ENCODE measurements at regions not wholly inside any gene's neighbourhood (a gene's known extent, or its start where the extent isn't known, plus 50 kb on each side); places are given as distances from the start of the nearest gene placed in this dataset.

DNA sequence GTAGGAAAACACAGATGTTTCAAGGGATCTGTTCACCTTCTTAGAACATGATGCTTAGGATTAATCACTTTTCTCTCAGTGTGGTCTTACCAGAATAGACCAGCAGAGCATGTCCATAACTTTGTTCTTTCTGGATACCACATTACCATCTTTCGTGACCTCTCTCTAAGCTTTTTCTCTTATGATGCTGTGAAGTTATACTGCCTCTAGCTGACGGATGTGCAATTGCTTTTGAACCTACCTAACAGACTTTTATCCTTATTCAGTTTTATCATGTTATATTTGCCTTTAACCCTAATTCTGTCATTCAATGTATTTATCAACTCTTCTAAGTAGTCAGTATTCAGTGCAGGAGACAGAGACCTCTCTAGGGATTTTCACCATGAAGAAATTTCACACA lies 246.7 kb downstream of the DACT1 start:
- no peaks in the 10 kb centered on the region for H4K20me1 ChIP-seq (ENCODE audit: control insufficient read depth, insufficient read depth)
- H2AFZ ChIP-seq (ENCODE audit: control insufficient read depth, low read depth, low read length) = no peak overlapping the region
- 47% methylated on average over 2 of the region's 2 CpGs for WGBS (ENCODE audit: insufficient coverage, insufficient replicate concordance, low lambda C conversion rate, missing lambda C conversion rate)
- no peaks in the 10 kb centered on the region; the same call in 2 of the 3 replicates for H3K9me3 ChIP-seq (replicated peaks; ENCODE audit: control insufficient read depth, insufficient read depth, low read length)
- RAD21 ChIA-PET (ENCODE audit: unreplicated experiment) = no interaction called here
- no peak for FAIRE-seq
- H3K4me2 ChIP-seq (ENCODE audit: control insufficient read depth, insufficient read depth) = no peak overlapping the region
- H3K27me3 ChIP-seq (replicated peaks in 1 of 2; ENCODE audit: control insufficient read depth in 2 of 2, insufficient read depth in 2 of 2, low read length in 1 of 2) = no peaks in the 10 kb centered on the region
- no peak for ATAC-seq
- no peaks in the 10 kb centered on the region for H3K4me1 ChIP-seq (ENCODE audit: control insufficient read depth, insufficient read depth, low read length)
- SMC1A ChIA-PET (ENCODE audit: uncharacterized antibody, unreplicated experiment) = no interaction called here
- CTCF ChIA-PET = interaction anchor here (0.7 to 1.1 kb wide), 3 partner anchors 8 to 26 kb away, joined by 3 to 4 read pairs (median 4); no protein-coding TSS in a partner anchor
- in situ Hi-C loops (cut with MboI) = no loop called here
- H3K4me3 ChIP-seq = no peak overlapping the region
- H3K36me3 ChIP-seq (ENCODE audit: control insufficient read depth in 2 of 2, insufficient read depth in 2 of 2, low read length in 1 of 2) = no peaks in the 10 kb centered on the region
- H3K27ac ChIP-seq (ENCODE audit: control insufficient read depth, insufficient read depth) = no peak overlapping the region
- no TSS peak for BruUV-seq (replicated peaks)
- H3K79me2 ChIP-seq (ENCODE audit: control insufficient read depth, insufficient read depth, low read length) = no peaks in the 10 kb centered on the region
- TF ChIP-seq TCF3 (IDR thresholded peaks at IDR 0.05; ENCODE audit: borderline replicate concordance, insufficient read depth, low read depth, low read length) (no peak), FOXK2 (IDR thresholded peaks at IDR 0.05) (no peak), SMARCA5 (IDR thresholded peaks at IDR 0.05) (no peak), ATF7 (IDR thresholded peaks at IDR 0.05; ENCODE audit: low read depth) (no peak), SIN3A (IDR thresholded peaks at IDR 0.05; ENCODE audit: low read depth, low read length) (no peak), MTA2 (IDR thresholded peaks at IDR 0.05; ENCODE audit: low read depth) (no peak), KAT2A (conservative IDR thresholded peaks at IDR 0.05; ENCODE audit: control insufficient read depth, low read depth, low read length) (no peak), NFYB (IDR thresholded peaks at IDR 0.05; ENCODE audit: insufficient read depth, low read depth, low read length) (no peak), RAD21 (IDR thresholded peaks at IDR 0.05; ENCODE audit: insufficient read depth, low read depth, low read length) (peak; percentile 36; the same call in 1 of the 2 replicates), TARDBP (IDR thresholded peaks at IDR 0.05; ENCODE audit: borderline replicate concordance) (no peak), POU2F2 (IDR thresholded peaks at IDR 0.05; ENCODE audit: borderline replicate concordance, low read depth, low read length) (no peak), MEF2B (IDR thresholded peaks at IDR 0.05; ENCODE audit: partially characterized antibody, poor library complexity, severe bottlenecking) (no peak), NFXL1 (IDR thresholded peaks at IDR 0.05; ENCODE audit: borderline replicate concordance) (no peak)
- TF ChIP-seq, protein P1, sequence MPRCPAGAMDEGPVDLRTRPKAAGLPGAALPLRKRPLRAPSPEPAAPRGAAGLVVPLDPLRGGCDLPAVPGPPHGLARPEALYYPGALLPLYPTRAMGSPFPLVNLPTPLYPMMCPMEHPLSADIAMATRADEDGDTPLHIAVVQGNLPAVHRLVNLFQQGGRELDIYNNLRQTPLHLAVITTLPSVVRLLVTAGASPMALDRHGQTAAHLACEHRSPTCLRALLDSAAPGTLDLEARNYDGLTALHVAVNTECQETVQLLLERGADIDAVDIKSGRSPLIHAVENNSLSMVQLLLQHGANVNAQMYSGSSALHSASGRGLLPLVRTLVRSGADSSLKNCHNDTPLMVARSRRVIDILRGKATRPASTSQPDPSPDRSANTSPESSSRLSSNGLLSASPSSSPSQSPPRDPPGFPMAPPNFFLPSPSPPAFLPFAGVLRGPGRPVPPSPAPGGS (IDR thresholded peaks at IDR 0.05; ENCODE audit: borderline replicate concordance, insufficient read depth, low read depth, low read length, poor library complexity, severe bottlenecking) = no peak
- TF ChIP-seq, protein P2, sequence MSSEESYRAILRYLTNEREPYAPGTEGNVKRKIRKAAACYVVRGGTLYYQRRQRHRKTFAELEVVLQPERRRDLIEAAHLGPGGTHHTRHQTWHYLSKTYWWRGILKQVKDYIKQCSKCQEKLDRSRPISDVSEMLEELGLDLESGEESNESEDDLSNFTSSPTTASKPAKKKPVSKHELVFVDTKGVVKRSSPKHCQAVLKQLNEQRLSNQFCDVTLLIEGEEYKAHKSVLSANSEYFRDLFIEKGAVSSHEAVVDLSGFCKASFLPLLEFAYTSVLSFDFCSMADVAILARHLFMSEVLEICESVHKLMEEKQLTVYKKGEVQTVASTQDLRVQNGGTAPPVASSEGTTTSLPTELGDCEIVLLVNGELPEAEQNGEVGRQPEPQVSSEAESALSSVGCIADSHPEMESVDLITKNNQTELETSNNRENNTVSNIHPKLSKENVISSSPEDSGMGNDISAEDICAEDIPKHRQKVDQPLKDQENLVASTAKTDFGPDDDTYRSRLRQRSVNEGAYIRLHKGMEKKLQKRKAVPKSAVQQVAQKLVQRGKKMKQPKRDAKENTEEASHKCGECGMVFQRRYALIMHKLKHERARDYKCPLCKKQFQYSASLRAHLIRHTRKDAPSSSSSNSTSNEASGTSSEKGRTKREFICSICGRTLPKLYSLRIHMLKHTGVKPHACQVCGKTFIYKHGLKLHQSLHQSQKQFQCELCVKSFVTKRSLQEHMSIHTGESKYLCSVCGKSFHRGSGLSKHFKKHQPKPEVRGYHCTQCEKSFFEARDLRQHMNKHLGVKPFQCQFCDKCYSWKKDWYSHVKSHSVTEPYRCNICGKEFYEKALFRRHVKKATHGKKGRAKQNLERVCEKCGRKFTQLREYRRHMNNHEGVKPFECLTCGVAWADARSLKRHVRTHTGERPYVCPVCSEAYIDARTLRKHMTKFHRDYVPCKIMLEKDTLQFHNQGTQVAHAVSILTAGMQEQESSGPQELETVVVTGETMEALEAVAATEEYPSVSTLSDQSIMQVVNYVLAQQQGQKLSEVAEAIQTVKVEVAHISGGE (CRISPR knock-in tag; IDR thresholded peaks at IDR 0.05) = no peak
- TF ChIP-seq, protein P3, sequence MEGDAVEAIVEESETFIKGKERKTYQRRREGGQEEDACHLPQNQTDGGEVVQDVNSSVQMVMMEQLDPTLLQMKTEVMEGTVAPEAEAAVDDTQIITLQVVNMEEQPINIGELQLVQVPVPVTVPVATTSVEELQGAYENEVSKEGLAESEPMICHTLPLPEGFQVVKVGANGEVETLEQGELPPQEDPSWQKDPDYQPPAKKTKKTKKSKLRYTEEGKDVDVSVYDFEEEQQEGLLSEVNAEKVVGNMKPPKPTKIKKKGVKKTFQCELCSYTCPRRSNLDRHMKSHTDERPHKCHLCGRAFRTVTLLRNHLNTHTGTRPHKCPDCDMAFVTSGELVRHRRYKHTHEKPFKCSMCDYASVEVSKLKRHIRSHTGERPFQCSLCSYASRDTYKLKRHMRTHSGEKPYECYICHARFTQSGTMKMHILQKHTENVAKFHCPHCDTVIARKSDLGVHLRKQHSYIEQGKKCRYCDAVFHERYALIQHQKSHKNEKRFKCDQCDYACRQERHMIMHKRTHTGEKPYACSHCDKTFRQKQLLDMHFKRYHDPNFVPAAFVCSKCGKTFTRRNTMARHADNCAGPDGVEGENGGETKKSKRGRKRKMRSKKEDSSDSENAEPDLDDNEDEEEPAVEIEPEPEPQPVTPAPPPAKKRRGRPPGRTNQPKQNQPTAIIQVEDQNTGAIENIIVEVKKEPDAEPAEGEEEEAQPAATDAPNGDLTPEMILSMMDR (IDR thresholded peaks at IDR 0.05 in 2 of 3, conservative IDR thresholded peaks at IDR 0.05 in 1 of 3; ENCODE audit: control insufficient read depth in 2 of 3, extremely low read depth in 1 of 3, insufficient read depth in 1 of 3, low read depth in 3 of 3, low read length in 3 of 3) = peak; percentile 7 to 35 (median 30); a peak in 2 of 6 replicates
- intact Hi-C loops (cut with micrococcal nuclease; ENCODE audit: unreplicated experiment) = loop anchor here (5.0 to 10.0 kb wide), 2 partner anchors 87 to 380 kb away; no protein-coding TSS in a partner anchor
- DNase-seq (ENCODE audit: low read depth, low spot score) = no peak
- H3K9ac ChIP-seq (ENCODE audit: control insufficient read depth, insufficient read depth, low read length) = no peak overlapping the region
- POLR2A ChIA-PET = no interaction called here

All from GM12878 (cell line).